Mesenchymal stem cell (in vitro differentiated cells and primary cell): ENCODE measurements at regions not wholly inside any gene's neighbourhood (a gene's known extent, or its start where the extent isn't known, plus 50 kb on each side); places are given as distances from the start of the nearest gene placed in this dataset.
A peak's percentile ranks its signal among the peaks of the same experiment; 100 is the strongest.

ENCODE experiments used
- DNase-seq: peaks from one replicate; pipeline ENCODE4 v3.0.0-alpha.2; 2013
- H2AFZ ChIP-seq: one replicate; pipeline ENCODE4 v1.6.1; 2013; ENCODE audit warnings: low read depth, mild to moderate bottlenecking, control low read depth, inconsistent platforms, low read length, moderate library complexity
- H2AK5ac ChIP-seq: 2 replicates; pipeline ENCODE4 v1.6.1; 2013; ENCODE audit warnings: low read length, moderate library complexity, mild to moderate bottlenecking, inconsistent platforms; ENCODE audit not compliant: severe bottlenecking
- H2BK120ac ChIP-seq: one replicate; pipeline ENCODE4 v1.6.1; 2013; ENCODE audit warnings: low read depth, mild to moderate bottlenecking, inconsistent platforms, low read length, moderate library complexity
- H2BK12ac ChIP-seq, 2 experiments: one replicate each; pipeline ENCODE4 v1.6.1; 2013; ENCODE audit warnings: inconsistent platforms in 2 of 2, low read length in 2 of 2, mild to moderate bottlenecking in 2 of 2, moderate library complexity in 2 of 2, control low read depth in 1 of 2
- H2BK15ac ChIP-seq: one replicate; pipeline ENCODE4 v1.6.1; 2013; ENCODE audit warnings: mild to moderate bottlenecking, low read depth, inconsistent platforms; ENCODE audit not compliant: poor library complexity, severe bottlenecking
- H2BK5ac ChIP-seq: 2 replicates; pipeline ENCODE4 v1.6.1; 2013; ENCODE audit warnings: low read depth, mild to moderate bottlenecking, low read length, control low read depth, inconsistent platforms; ENCODE audit not compliant: poor library complexity, severe bottlenecking
- H3K14ac ChIP-seq, 2 experiments: one replicate each; pipeline ENCODE4 v1.6.1; 2013; ENCODE audit warnings: inconsistent platforms in 2 of 2, low read length in 2 of 2, control low read depth in 1 of 2, mild to moderate bottlenecking in 1 of 2, moderate library complexity in 1 of 2
- H3K18ac ChIP-seq, 2 experiments: one replicate each; pipeline ENCODE4 v1.6.1; 2013; ENCODE audit warnings: inconsistent platforms in 2 of 2, low read length in 2 of 2, control low read depth in 1 of 2, low read depth in 1 of 2, mild to moderate bottlenecking in 1 of 2
- H3K23ac ChIP-seq, 2 experiments: one replicate each; pipeline ENCODE4 v1.6.1; 2013; ENCODE audit warnings: inconsistent platforms in 2 of 2, low read length in 2 of 2, mild to moderate bottlenecking in 2 of 2, moderate library complexity in 2 of 2, control low read depth in 1 of 2
- H3K27ac ChIP-seq: 2 replicates; pipeline ENCODE4 v1.5.1; 2013; ENCODE audit warnings: mild to moderate bottlenecking, moderate library complexity, low read length, control low read depth, inconsistent platforms; ENCODE audit not compliant: poor library complexity, severe bottlenecking
- H3K27me3 ChIP-seq, 2 experiments: 2 replicates each; pipeline versions ENCODE4 v1.6.1 to v1.7.0; 2013; ENCODE audit warnings: low read length in 2 of 2, mild to moderate bottlenecking in 2 of 2, moderate library complexity in 2 of 2, control low read depth in 1 of 2, inconsistent platforms in 1 of 2; ENCODE audit not compliant: control insufficient read depth in 1 of 2, insufficient read depth in 1 of 2
- H3K36me3 ChIP-seq, 2 experiments: 2 replicates each; pipeline versions ENCODE4 v1.6.1 to v1.7.0; 2013; ENCODE audit warnings: low read length in 2 of 2, control low read depth in 1 of 2, inconsistent platforms in 1 of 2, low read depth in 1 of 2, mild to moderate bottlenecking in 1 of 2; ENCODE audit not compliant: insufficient read depth in 2 of 2, control insufficient read depth in 1 of 2
- H3K4ac ChIP-seq, 2 experiments: one replicate each; pipeline ENCODE4 v1.6.1; 2013; ENCODE audit warnings: inconsistent platforms in 2 of 2, low read length in 2 of 2, mild to moderate bottlenecking in 2 of 2, moderate library complexity in 2 of 2, control low read depth in 1 of 2, low read depth in 1 of 2
- H3K4me1 ChIP-seq: 2 replicates; pipeline ENCODE4 v1.6.1; 2013; ENCODE audit warnings: low read depth, low read length, control low read depth; ENCODE audit not compliant: control insufficient read depth, insufficient read depth
- H3K4me2 ChIP-seq: 2 replicates; pipeline ENCODE4 v1.6.1; 2013; ENCODE audit warnings: low read length, mild to moderate bottlenecking, inconsistent platforms; ENCODE audit not compliant: poor library complexity, severe bottlenecking
- H3K4me3 ChIP-seq, 2 experiments: 2 replicates each; pipeline versions ENCODE4 v1.5.1 to v1.7.0; 2013; ENCODE audit warnings: low read length in 2 of 2, mild to moderate bottlenecking in 2 of 2, control low read depth in 1 of 2, low read depth in 1 of 2; ENCODE audit not compliant: insufficient read depth in 1 of 2
- H3K79me1 ChIP-seq: replicated peaks from 2 replicates; pipeline ENCODE4 v1.6.1; 2013; ENCODE audit warnings: mild to moderate bottlenecking, control low read depth, low read length, inconsistent platforms; ENCODE audit not compliant: poor library complexity, severe bottlenecking
- H3K9ac ChIP-seq: 2 replicates; pipeline ENCODE4 v1.7.0; 2013; ENCODE audit warnings: mild to moderate bottlenecking, low read length, moderate library complexity
- H3K9me3 ChIP-seq: 2 replicates; pipeline ENCODE4 v1.7.0; 2013; ENCODE audit warnings: mild to moderate bottlenecking, low read length; ENCODE audit not compliant: control insufficient read depth
- H4K8ac ChIP-seq: one replicate; pipeline ENCODE4 v1.6.1; 2013; ENCODE audit warnings: inconsistent platforms, mild to moderate bottlenecking, low read length, moderate library complexity
- H4K91ac ChIP-seq: one replicate; pipeline ENCODE4 v1.6.1; 2013; ENCODE audit warnings: mild to moderate bottlenecking, low read length, inconsistent platforms
- WGBS: methylation state at CpG from one replicate; pipeline ENCODE4 v1.1.7; 2013; ENCODE audit warnings: mixed read lengths; 5-methylcytosine and 5-hydroxymethylcytosine counted together

- H2AK5ac ChIP-seq = no peak overlapping the region
- DNase-seq = no peak
- no peak overlapping the region for H3K18ac ChIP-seq
- no peak overlapping the region for H3K4me3 ChIP-seq
- H3K4me2 ChIP-seq = no peak overlapping the region
- H4K8ac ChIP-seq = no peak overlapping the region
- no peak overlapping the region for H2AFZ ChIP-seq
- no peak overlapping the region for H4K91ac ChIP-seq
- H3K36me3 ChIP-seq = no peaks in the 10 kb centered on the region
- no peak overlapping the region for H3K4ac ChIP-seq
- H2BK15ac ChIP-seq = no peak overlapping the region
- no peak overlapping the region for H2BK120ac ChIP-seq
- no peak overlapping the region for H3K23ac ChIP-seq
- no peaks in the 10 kb centered on the region for H3K9me3 ChIP-seq
- no peak overlapping the region for H3K27ac ChIP-seq
- H2BK5ac ChIP-seq = no peak overlapping the region
- peaks cover 0 to 7% of the 10 kb centered on the region in 2 experiments for H3K27me3 ChIP-seq
- H3K4me1 ChIP-seq = no peaks in the 10 kb centered on the region
- no peak overlapping the region for H3K9ac ChIP-seq
- H2BK12ac ChIP-seq = no peak overlapping the region
- H3K14ac ChIP-seq = no peak overlapping the region
- 17% methylated on average over 3 of the region's 7 CpGs for WGBS
- H3K79me1 ChIP-seq = no peaks in the 10 kb centered on the region
Measured at GRCh38 chr14:97298331-97298730, 501.1 kb downstream of the VRK1 start.

DNA sequence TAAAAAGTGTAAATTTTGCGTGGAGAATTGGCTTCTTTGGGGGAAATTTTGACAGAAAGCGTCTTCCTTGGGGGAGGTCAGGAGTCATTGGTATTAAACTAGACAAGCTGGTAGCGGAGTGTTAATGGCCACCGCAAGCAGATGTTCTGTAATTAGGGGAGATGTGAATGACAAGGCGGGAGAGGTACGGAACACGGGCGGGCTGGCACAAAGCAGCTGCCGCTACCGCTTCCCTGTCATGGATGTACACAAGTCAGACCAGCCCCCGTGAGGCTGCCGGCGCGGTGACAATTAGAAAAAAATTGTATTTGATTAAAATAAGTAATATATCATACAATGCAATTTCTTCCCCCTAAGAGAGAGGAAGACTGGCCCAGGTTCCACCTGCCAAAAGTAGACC lies 501.6 kb downstream of the VRK1 start:
- Histone ChIP-seq H3K27me3 (peaks cover 0 to 7% of the 10 kb centered on the region in 2 experiments), H2BK5ac (no peak overlapping the region), H3K18ac (no peak overlapping the region), H3K23ac (no peak overlapping the region), H3K79me1 (no peaks in the 10 kb centered on the region), H2BK12ac (no peak overlapping the region), H3K9me3 (no peaks in the 10 kb centered on the region), H2BK120ac (no peak overlapping the region), H3K4me3 (no peak overlapping the region), H3K4me1 (no peaks in the 10 kb centered on the region), H2AFZ (no peak overlapping the region), H4K91ac (no peak overlapping the region), H4K8ac (no peak overlapping the region), H2AK5ac (no peak overlapping the region), H3K4me2 (no peak overlapping the region), H3K9ac (no peak overlapping the region), H2BK15ac (no peak overlapping the region), H3K36me3 (no peaks in the 10 kb centered on the region), H3K4ac (no peak overlapping the region), H3K14ac (no peak overlapping the region), H3K27ac (no peak overlapping the region)
- 91% methylated on average over 9 of the region's 14 CpGs for WGBS
- DNase-seq = no peak

DNA sequence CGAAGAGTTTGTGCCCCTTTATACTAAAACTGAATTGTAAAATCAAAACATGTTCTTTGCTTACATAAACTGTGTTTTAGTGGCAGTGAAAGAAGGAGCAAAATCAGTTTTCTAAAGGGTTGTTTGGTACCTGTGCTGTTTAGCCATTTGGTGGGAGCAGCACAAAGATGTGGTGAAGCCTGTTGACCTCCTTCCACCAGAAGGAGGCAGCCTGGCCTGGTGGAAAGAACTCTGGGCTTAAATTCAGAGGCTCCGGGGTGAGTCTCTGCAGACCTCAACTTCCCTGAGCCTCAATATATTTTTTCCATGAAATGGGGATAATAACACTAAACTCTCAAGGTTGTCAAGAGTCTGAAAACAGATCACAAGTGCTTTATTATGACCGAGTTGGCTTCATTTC lies 502.5 kb downstream of the VRK1 start:
- H3K27me3 ChIP-seq = peaks cover 0 to 7% of the 10 kb centered on the region in 2 experiments
- H4K91ac ChIP-seq = no peak overlapping the region
- no peak overlapping the region for H2BK15ac ChIP-seq
- 47% methylated on average over 1 of the region's 3 CpGs for WGBS
- no peaks in the 10 kb centered on the region for H3K79me1 ChIP-seq
- H3K4ac ChIP-seq = no peak overlapping the region
- no peaks in the 10 kb centered on the region for H3K36me3 ChIP-seq
- no peak overlapping the region for H3K9ac ChIP-seq
- H2AK5ac ChIP-seq = no peak overlapping the region
- no peak overlapping the region for H2BK120ac ChIP-seq
- H2BK5ac ChIP-seq = no peak overlapping the region
- no peak for DNase-seq
- no peak overlapping the region for H3K23ac ChIP-seq
- no peak overlapping the region for H3K27ac ChIP-seq
- no peak overlapping the region for H2BK12ac ChIP-seq
- no peak overlapping the region for H3K14ac ChIP-seq
- no peak overlapping the region for H3K4me2 ChIP-seq
- no peak overlapping the region for H3K18ac ChIP-seq
- no peak overlapping the region for H4K8ac ChIP-seq
- H3K4me1 ChIP-seq = no peaks in the 10 kb centered on the region
- H3K4me3 ChIP-seq = no peak overlapping the region
- H3K9me3 ChIP-seq = no peaks in the 10 kb centered on the region
- no peak overlapping the region for H2AFZ ChIP-seq

GRCh38 chr14:97301931-97302559 lies 504.9 kb downstream of the VRK1 start:
- Histone ChIP-seq H2AFZ (no peak overlapping the region), H3K9me3 (no peaks in the 10 kb centered on the region), H4K91ac (no peak overlapping the region), H2BK12ac (no peak overlapping the region), H3K23ac (no peak overlapping the region), H2BK15ac (no peak overlapping the region), H3K79me1 (no peaks in the 10 kb centered on the region), H3K27me3 (peaks cover 0 to 7% of the 10 kb centered on the region in 2 experiments), H3K18ac (no peak overlapping the region), H2BK5ac (no peak overlapping the region), H3K4me1 (no peaks in the 10 kb centered on the region), H3K4ac (no peak overlapping the region), H3K9ac (no peak overlapping the region), H3K4me2 (peak overlapping the region; percentile 11), H2BK120ac (no peak overlapping the region), H3K36me3 (no peaks in the 10 kb centered on the region), H3K4me3 (no peak overlapping the region), H4K8ac (no peak overlapping the region), H2AK5ac (no peak overlapping the region), H3K27ac (no peak overlapping the region), H3K14ac (no peak overlapping the region)
- WGBS = 21% methylated on average over 4 of the region's 4 CpGs
- no peak for DNase-seq
